Skeletal muscle cell (primary cell): ENCODE measurements at regions not wholly inside any gene's neighbourhood (a gene's known extent, or its start where the extent isn't known, plus 50 kb on each side); places are given as distances from the start of the nearest gene placed in this dataset.
"Not testable (repeated sequence)": the region's sequence is repeated elsewhere in the genome, so short reads cannot be mapped to it uniquely, and the experiment has no call there.

Experiments
- DNase-seq: peaks from one replicate; pipeline ENCODE4 v3.0.0-alpha.2; 2010; ENCODE audit warnings: low read depth
- H3K4me3 ChIP-seq: 2 replicates; pipeline ENCODE4 v1.5.1; 2011; ENCODE audit warnings: low read depth, mild to moderate bottlenecking, control low read depth, low read length, moderate library complexity

DNA sequence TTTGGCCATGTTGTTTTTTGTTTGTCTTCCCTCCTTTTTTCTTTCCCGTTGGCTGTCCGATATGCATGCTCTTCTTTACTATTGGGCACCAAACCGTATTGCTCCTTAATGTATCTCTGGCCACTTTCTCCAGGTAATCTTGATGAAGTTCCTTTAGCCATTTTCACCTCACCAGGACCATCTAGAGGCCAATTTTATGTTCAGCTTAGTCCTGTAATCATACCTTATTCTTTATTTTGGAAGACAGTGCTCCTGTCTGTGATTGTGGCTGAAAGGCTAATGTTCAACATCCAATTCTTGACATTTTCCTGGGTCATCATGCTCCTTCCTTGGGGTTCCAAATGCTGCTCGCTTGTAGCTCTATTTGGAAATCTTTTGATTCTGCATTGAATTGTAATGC is 169.5 kb downstream of the S1PR1 start:
- DNase-seq: no peak
- no peak overlapping the region for H3K4me3 ChIP-seq

DNA sequence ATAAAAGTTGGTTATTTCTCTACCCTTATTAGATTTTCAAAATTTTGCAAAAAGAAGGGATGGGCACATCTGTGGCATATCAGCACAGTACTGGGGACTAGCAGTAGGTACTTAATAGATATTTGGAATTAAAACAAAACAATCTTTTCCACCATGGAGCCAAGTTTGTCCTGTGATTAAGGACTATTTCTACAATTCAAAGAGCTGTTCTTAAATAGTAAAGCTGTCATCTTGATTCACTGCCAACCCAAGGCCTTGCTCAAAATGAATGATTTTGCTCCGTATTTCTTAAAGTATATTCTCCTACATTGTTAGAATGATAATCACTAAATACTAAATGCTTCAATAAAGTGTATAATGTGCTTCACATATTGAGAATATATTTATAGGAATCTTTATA is 169.9 kb downstream of the S1PR1 start:
- no peak overlapping the region for H3K4me3 ChIP-seq
- DNase-seq: no peak

DNA sequence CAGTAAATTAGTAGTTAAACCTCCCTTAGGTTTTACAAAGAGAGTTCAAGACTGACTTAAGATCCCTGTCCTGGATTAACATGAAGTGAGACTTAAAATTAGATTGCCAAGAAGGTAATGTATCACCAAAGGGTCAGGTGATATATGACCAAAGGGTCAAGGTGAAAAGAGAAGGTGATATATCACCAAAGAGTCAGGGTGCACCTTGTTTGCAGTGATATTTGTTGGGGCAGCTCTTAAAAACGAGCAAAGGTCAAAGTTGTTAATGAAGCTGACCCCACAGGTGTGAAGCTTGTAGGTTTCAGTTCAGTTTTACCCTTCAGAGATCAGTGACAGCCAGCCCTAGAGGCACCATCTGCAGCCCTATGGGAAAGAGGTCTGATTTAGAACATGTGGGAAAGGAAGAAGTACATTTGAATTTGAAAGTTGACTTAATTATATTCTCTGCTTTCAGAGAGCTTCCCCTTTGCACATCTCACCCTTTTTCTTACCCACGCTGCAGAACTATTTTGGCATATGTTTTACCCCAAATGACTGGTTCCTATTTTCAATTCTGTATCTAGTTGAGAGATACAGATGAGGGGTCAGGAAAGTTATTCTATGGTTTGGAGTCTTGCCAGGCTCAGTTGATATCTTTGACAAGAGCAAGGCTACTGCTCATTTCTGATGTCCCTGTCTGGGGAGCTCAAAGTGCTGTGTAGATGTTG is 170.8 kb downstream of the S1PR1 start:
- H3K4me3 ChIP-seq: no peak overlapping the region
- DNase-seq: no peak

DNA sequence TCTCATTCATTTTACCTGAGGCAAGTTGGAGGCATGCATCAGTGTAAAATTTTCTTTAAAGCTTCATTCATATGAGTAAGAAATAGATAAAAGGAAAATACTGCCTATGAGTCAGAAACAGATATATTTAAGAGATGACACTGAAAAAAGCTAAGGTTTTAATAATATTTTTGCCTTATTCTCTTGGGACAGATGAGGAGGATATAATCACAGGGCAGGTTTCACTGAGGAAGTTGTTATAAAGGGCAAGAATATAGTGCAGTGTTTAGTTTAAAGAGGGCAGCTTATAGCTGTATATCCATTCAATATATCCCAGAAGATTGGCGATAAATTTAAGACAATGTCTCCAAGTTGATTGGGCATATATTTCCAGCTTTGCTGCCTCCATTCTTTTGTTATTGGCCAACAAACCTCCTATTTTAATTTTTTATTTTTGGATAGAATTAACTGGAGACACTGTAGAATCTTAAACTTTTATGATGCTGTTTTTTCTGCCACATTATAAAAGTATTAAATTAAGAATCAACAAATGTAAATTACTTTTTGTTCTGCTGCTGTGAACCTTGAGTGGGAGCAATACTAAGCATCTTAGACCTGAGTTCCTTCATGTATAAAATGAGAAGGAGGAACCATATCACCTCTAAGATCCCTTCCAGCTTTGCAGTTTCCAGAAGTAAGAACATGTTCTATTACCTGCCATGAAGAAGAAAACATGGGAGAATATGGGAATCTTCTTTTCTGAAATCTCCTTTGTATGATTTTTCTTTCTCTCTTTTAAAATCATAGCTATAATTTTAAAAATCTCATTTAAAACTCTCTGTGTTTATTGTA is 171.6 kb downstream of the S1PR1 start:
- DNase-seq: no peak
- no peak overlapping the region for H3K4me3 ChIP-seq

GRCh38 chr1:101409102-101409501 is 172.3 kb downstream of the S1PR1 start:
- no peak for DNase-seq
- no peak overlapping the region for H3K4me3 ChIP-seq

DNA sequence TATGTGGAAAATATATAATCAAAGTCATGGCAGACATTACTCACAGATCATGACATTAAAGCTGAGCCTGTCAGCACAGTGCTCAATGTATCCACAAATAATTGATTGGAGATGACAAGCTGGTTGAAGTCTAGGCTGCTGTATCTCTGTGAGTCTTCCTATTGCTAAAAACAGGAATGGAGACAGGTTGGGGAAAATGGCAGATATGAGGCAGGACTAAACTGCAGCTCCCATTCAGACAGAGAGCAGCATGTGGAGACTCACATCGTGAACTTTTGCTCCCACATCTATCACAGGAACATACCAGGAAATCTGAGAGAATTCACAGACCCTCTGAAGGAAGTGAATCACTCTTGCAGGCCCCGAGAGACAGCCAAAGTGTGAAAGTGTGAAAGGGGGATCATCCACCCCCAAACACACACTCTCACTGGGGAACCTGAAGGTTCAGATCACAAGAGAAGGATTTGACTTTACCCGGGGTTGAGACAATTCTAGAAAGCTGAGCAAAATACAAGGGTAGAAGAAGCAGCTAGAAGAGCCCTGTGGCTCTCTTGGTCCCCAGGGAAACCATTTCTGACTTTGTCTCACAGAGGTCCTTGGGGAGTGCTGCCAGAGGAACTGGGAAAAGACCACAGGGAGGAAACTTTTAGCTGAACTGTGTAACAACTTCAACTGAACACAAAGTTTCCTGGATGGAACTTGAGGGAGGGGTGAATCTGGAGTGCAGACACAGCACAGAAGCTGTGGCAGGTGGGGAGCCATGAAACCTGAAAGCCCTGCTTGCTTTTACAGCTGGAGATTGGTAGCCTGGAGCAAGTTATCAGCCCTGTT is 173.4 kb downstream of the S1PR1 start:
- H3K4me3 ChIP-seq: no peak overlapping the region
- DNase-seq: no peak

GRCh38 chr1:101420406-101420805 is 183.6 kb downstream of the S1PR1 start:
- no peak overlapping the region for H3K4me3 ChIP-seq
- DNase-seq: no peak

DNA sequence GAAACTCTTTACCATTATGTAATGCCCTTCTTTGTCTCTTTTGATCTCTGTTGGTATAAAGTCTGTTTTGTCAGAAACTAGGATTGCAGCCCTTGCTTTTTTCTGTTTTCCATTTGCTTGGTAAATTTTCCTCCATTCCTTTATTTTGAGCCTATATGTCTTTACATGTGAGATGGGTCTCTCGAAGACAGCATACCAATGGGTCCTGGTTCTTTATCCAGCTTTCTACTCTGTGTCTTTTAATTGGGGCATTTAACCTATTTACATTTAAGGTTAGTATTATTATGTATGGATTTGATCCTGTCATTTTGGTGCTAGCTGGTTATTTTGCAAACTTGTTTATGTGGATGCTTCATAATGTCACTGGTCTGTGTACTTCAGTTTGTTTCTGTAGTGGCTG is 191.3 kb downstream of the S1PR1 start:
- not testable (repeated sequence) for H3K4me3 ChIP-seq, DNase-seq

- H3K4me3 ChIP-seq: no peak overlapping the region
- no peak for DNase-seq
Observed at GRCh38 chr1:101428562-101428961, 191.7 kb downstream of the S1PR1 start.

DNA sequence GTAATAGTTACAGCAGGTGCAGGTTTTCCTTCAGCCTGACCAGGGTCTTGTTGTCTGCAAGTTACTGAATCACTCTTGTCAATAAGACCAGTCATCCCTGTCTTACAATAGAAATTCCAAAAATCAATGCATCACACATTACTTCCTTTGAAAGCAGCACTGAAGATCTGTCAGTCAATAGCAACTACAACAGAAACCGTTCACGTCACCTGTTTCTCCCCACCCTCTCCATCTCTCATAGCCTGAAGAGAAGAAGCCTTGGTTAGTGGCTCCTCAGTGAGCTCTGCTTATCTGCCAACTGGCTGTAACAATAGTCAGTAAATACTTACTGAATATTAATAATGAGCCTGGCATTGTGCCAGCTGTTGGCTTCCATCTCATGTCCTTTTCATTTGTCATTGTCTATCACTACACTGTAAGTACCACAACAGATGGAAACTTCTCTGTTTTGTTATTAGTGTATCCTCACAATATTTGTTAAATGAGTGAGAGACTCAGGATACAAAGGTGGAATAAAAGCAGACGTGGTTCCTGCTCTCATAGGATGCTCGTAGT is 195.2 kb downstream of the S1PR1 start:
- no peak for DNase-seq
- no peak overlapping the region for H3K4me3 ChIP-seq

DNA sequence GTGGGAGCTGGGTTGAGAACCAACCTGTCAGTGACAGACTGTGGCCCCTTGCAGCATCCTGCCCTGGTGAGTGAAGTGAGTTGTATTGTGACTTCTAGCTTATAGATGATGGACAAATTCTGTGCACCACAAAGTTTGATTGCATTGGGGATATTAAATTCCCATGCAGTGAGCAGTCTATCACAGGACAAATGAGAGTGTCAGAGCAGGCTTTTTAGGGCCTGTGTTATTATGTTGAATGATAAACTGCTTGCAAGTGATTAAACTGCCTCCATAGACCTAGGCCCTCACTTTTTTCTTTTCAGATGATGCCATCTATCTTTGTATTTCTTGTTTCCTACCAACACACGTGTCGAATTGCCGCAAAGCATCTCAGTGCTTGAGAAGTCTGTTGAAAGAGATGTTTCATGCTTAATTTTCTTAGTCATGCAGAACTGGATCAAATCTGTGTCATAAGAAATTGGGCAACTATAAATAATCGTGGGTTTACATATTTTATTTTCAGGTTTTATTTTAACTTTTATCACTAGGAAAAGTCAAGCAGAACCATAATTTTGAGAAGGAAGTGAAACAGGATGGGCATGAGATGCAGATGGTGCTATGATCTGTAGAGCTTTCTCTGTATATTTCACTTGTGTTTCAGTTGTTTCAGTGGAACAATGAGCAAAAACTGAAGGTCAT is 199.2 kb downstream of the S1PR1 start:
- no peak overlapping the region for H3K4me3 ChIP-seq
- DNase-seq: no peak

GRCh38 chr1:101437800-101438199 is 201.0 kb downstream of the S1PR1 start:
- no peak overlapping the region for H3K4me3 ChIP-seq
- no peak for DNase-seq

GRCh38 chr1:101438359-101438758 is 201.5 kb downstream of the S1PR1 start:
- DNase-seq: no peak

DNA sequence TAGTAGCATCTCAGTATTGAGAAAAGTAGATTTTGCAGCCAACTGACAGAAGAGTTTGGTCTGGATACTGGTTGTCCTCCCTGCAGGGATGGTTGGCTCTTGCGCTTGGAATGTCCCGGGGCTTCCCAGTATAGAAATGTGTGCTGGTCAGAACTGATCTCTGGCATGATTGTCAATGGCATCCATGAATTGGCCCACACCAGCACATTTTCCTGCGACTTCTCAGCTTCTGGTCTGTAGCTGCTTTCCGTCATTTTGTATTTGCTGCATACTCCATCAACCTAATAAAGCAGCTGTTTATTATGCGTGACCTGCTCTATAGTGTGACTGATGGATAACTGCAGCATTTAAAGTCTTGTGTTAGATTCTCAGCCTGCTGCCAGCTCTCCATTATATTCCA is 203.7 kb downstream of the S1PR1 start:
- DNase-seq: no peak
- no peak overlapping the region for H3K4me3 ChIP-seq

More at GRCh38 chr1:101438359-101438758, 201.5 kb downstream of the S1PR1 start:
- H3K4me3 ChIP-seq: no peak overlapping the region

DNA sequence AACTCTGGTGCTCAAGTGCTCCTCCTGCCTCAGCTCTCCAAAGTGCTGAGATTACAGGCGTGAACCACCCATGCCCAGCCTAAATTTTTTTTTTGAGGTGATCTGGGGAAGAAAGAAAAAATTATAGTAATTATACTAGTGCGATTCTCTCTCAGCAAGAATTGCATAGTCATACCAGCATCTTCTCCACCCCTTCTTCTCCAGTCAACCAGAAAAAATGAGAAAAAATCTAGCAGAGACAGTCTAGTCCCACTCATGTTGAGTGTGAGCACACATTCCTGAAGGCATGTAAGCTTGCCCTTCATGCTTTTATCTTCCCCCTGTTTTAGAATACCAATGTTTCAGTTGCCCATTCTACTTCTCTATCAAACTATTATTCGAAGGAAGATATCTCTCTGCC is 207.6 kb downstream of the S1PR1 start:
- no peak overlapping the region for H3K4me3 ChIP-seq
- no peak for DNase-seq

GRCh38 chr1:101444873-101445618 is 208.2 kb downstream of the S1PR1 start:
- H3K4me3 ChIP-seq: no peak overlapping the region

DNA sequence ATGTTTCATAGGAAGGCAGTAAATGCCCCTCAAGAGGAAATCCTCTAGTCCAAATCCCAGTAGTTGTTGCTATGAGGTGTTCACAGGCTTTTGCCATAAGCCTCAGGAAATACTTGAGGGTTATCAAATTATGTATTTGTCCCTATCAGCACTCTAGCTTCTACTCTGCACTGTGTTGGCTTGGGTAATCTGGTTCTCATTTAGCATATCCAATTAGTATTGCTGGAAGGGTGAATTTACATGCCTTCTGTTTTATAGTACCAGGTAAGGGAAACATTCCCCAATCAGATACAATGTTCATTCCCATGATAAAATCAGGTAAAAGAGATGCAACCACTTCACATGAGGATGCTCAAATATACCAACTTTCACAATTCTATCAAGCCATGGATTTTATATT is 211.2 kb downstream of the S1PR1 start:
- no peak for DNase-seq
- H3K4me3 ChIP-seq: no peak overlapping the region

More at GRCh38 chr1:101444873-101445618, 208.2 kb downstream of the S1PR1 start:
- DNase-seq: no peak

- not testable (repeated sequence) for H3K4me3 ChIP-seq, DNase-seq
Observed at GRCh38 chr1:101450691-101451090, 213.9 kb downstream of the S1PR1 start.

DNA sequence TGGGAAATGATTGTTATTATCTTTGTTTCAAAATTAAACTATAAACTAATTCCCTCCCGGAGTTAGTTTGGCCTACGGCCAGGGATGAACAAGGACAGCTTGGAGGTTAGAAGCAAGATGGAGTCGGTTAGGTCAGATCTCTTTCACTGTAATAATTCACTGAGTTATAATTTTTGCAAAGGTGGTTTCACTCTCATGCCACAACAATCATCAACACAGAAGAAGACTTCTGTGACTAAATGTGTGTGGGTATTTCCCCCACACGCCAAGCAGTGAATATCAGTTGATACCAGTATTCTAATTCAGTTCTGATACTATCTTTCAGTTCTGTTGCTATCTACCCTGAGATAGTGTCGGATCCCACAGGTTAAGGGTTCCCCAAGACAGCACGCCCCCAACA is 215.1 kb downstream of the S1PR1 start:
- no peak for DNase-seq
- H3K4me3 ChIP-seq: no peak overlapping the region
